ENCODE measurements at regions not wholly inside any gene's neighbourhood (a gene's known extent, or its start where the extent isn't known, plus 50 kb on each side); places are given as distances from the start of the nearest gene placed in this dataset.

DNA sequence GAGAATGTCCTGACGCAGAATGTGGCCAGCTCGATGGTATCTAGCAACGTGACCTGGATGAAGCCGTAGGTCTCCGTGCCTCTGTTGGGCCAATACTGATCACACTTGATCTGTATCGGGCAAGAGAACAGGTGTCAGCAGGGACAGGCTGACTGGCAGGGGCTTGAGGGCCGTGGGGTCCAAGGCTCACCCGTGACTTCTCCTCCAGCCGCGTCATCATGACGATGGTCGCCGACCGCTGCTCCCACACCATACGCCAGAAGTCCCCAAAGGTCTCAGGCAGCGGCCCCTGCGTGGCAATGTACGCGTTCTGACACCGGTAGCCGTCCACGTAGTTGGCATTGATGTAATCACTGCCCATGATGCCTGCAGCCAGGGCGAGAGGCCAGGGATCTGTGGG lies 126.2 kb downstream of the PTPRS start:
- peaks cover 60 to 93% of the 10 kb centered on the region in 2 experiments for H3K36me3 ChIP-seq (replicated peaks in 1 of 2; ENCODE audit: control insufficient read depth in 1 of 2, insufficient read depth in 2 of 2, low read length in 1 of 2)
- DNase-seq, result no peak
- no peak overlapping the region for H3K27ac ChIP-seq (ENCODE audit: low read depth in 2 of 2, low read length in 1 of 2)
- H3K4me1 ChIP-seq (ENCODE audit: control insufficient read depth in 1 of 2, insufficient read depth in 2 of 2, low read depth in 1 of 2, low read length in 1 of 2), result no peaks in the 10 kb centered on the region
- 96% methylated on average over 23 of the region's 23 CpGs for WGBS (ENCODE audit: low lambda C conversion rate)
- no peak overlapping the region for H3K9ac ChIP-seq
- no peaks in the 10 kb centered on the region for H3F3A ChIP-seq (replicated peaks; ENCODE audit: insufficient read depth)
- H3K4me2 ChIP-seq, result no peak overlapping the region
- no peaks in the 10 kb centered on the region for H3K27me3 ChIP-seq (ENCODE audit: insufficient read depth)
- H3K9me2 ChIP-seq, result no peaks in the 10 kb centered on the region
- TF ChIP-seq, protein P1, sequence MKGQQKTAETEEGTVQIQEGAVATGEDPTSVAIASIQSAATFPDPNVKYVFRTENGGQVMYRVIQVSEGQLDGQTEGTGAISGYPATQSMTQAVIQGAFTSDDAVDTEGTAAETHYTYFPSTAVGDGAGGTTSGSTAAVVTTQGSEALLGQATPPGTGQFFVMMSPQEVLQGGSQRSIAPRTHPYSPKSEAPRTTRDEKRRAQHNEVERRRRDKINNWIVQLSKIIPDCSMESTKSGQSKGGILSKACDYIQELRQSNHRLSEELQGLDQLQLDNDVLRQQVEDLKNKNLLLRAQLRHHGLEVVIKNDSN (IDR thresholded peaks at IDR 0.05; ENCODE audit: borderline replicate concordance, low read depth), result no peak
- TF ChIP-seq RXRA (IDR thresholded peaks at IDR 0.05; ENCODE audit: borderline replicate concordance, low read depth) (no peak), YY1 (IDR thresholded peaks at IDR 0.05; ENCODE audit: low read depth) (no peak), FOXM1 (IDR thresholded peaks at IDR 0.05; ENCODE audit: low read depth) (no peak), NFIC (IDR thresholded peaks at IDR 0.05; ENCODE audit: borderline replicate concordance) (no peak), NRF1 (IDR thresholded peaks at IDR 0.05; ENCODE audit: low read depth, low read length) (no peak), MEF2A (IDR thresholded peaks at IDR 0.05; ENCODE audit: borderline replicate concordance, low read depth) (no peak), GABPA (IDR thresholded peaks at IDR 0.05; ENCODE audit: low read depth) (no peak), GATA2 (CRISPR knock-in tag; IDR thresholded peaks at IDR 0.05) (no peak), FOSL2 (IDR thresholded peaks at IDR 0.05; ENCODE audit: borderline replicate concordance, low read depth) (no peak), EP300 (IDR thresholded peaks at IDR 0.05; ENCODE audit: borderline replicate concordance in 1 of 2, low read depth in 1 of 2, low read length in 1 of 2) (no peak), TCF12 (IDR thresholded peaks at IDR 0.05) (no peak), FOXJ3 (CRISPR knock-in tag; IDR thresholded peaks at IDR 0.05) (no peak), CHD2 (IDR thresholded peaks at IDR 0.05; ENCODE audit: low read length, partially characterized antibody) (no peak), SIN3A (IDR thresholded peaks at IDR 0.05; ENCODE audit: borderline replicate concordance, low read depth, low read length) (no peak)
- TF ChIP-seq, protein P2, sequence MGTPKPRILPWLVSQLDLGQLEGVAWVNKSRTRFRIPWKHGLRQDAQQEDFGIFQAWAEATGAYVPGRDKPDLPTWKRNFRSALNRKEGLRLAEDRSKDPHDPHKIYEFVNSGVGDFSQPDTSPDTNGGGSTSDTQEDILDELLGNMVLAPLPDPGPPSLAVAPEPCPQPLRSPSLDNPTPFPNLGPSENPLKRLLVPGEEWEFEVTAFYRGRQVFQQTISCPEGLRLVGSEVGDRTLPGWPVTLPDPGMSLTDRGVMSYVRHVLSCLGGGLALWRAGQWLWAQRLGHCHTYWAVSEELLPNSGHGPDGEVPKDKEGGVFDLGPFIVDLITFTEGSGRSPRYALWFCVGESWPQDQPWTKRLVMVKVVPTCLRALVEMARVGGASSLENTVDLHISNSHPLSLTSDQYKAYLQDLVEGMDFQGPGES (IDR thresholded peaks at IDR 0.05; ENCODE audit: low read depth, low read length), result no peak
- TF ChIP-seq, protein P3, sequence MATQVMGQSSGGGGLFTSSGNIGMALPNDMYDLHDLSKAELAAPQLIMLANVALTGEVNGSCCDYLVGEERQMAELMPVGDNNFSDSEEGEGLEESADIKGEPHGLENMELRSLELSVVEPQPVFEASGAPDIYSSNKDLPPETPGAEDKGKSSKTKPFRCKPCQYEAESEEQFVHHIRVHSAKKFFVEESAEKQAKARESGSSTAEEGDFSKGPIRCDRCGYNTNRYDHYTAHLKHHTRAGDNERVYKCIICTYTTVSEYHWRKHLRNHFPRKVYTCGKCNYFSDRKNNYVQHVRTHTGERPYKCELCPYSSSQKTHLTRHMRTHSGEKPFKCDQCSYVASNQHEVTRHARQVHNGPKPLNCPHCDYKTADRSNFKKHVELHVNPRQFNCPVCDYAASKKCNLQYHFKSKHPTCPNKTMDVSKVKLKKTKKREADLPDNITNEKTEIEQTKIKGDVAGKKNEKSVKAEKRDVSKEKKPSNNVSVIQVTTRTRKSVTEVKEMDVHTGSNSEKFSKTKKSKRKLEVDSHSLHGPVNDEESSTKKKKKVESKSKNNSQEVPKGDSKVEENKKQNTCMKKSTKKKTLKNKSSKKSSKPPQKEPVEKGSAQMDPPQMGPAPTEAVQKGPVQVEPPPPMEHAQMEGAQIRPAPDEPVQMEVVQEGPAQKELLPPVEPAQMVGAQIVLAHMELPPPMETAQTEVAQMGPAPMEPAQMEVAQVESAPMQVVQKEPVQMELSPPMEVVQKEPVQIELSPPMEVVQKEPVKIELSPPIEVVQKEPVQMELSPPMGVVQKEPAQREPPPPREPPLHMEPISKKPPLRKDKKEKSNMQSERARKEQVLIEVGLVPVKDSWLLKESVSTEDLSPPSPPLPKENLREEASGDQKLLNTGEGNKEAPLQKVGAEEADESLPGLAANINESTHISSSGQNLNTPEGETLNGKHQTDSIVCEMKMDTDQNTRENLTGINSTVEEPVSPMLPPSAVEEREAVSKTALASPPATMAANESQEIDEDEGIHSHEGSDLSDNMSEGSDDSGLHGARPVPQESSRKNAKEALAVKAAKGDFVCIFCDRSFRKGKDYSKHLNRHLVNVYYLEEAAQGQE (IDR thresholded peaks at IDR 0.05; ENCODE audit: low read depth, low read length), result no peak
- TF ChIP-seq, protein P4, sequence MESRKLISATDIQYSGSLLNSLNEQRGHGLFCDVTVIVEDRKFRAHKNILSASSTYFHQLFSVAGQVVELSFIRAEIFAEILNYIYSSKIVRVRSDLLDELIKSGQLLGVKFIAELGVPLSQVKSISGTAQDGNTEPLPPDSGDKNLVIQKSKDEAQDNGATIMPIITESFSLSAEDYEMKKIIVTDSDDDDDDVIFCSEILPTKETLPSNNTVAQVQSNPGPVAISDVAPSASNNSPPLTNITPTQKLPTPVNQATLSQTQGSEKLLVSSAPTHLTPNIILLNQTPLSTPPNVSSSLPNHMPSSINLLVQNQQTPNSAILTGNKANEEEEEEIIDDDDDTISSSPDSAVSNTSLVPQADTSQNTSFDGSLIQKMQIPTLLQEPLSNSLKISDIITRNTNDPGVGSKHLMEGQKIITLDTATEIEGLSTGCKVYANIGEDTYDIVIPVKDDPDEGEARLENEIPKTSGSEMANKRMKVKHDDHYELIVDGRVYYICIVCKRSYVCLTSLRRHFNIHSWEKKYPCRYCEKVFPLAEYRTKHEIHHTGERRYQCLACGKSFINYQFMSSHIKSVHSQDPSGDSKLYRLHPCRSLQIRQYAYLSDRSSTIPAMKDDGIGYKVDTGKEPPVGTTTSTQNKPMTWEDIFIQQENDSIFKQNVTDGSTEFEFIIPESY (IDR thresholded peaks at IDR 0.05; ENCODE audit: borderline replicate concordance, low read depth), result no peak
- H3K4me3 ChIP-seq (ENCODE audit: low read depth in 2 of 2, low read length in 1 of 2), result no peak overlapping the region
- H2AFZ ChIP-seq (ENCODE audit: low read depth), result no peak overlapping the region
- CTCF ChIA-PET, result no interaction called here
- POLR2A ChIA-PET, result no interaction called here
- H4K20me1 ChIP-seq (ENCODE audit: insufficient read depth), result no peaks in the 10 kb centered on the region
- H3K79me2 ChIP-seq (ENCODE audit: insufficient read depth), result no peaks in the 10 kb centered on the region
- H3K9me3 ChIP-seq, result no peaks in the 10 kb centered on the region

Data from SK-N-SH (cell line).